ENCODE measurements at regions not wholly inside any gene's neighbourhood (a gene's known extent, or its start where the extent isn't known, plus 50 kb on each side); places are given as distances from the start of the nearest gene placed in this dataset.

GRCh38 chr4:20333141-20333715 lies 81.5 kb downstream of the SLIT2 start:
- no peak for TF ChIP-seq GATA2 (IDR thresholded peaks at IDR 0.05; ENCODE audit: insufficient read depth, insufficient read length, low read depth, low read length)
- TF ChIP-seq CTCF (IDR thresholded peaks at IDR 0.05; ENCODE audit: extremely low read depth in 1 of 2, insufficient read depth in 1 of 2, low read depth in 1 of 2, low read length in 2 of 2) = no peak
- TF ChIP-seq POLR2A (IDR thresholded peaks at IDR 0.05; ENCODE audit: low read depth, low read length) = no peak

Measured in endothelial cell of umbilical vein (primary cell).